Left renal cortex interstitium (tissue), 4 donors: ENCODE measurements at regions not wholly inside any gene's neighbourhood (a gene's known extent, or its start where the extent isn't known, plus 50 kb on each side); places are given as distances from the start of the nearest gene placed in this dataset.
"Not testable (repeated sequence)": the region's sequence is repeated elsewhere in the genome, so short reads cannot be mapped to it uniquely, and the experiment has no call there.

Source experiments
- DNase-seq, 4 donors: peaks; one replicate each; pipeline ENCODE4 v3.0.0-alpha.2; 2013; ENCODE audit warnings: low read depth in 4 of 4, low spot score in 2 of 4, missing footprints in 1 of 4

GRCh38 chr14:84482256-84483071 lies 1047.5 kb upstream of the FLRT2 start:
- DNase-seq = no peak

GRCh38 chr14:84483072-84483420 lies 1046.9 kb upstream of the FLRT2 start:
- DNase-seq = no peak

- not testable (repeated sequence) for DNase-seq
Observed at GRCh38 chr14:84484243-84484642, 1045.7 kb upstream of the FLRT2 start.

GRCh38 chr14:84485036-84485435 lies 1044.9 kb upstream of the FLRT2 start:
- DNase-seq = no peak

GRCh38 chr14:84490081-84490480 lies 1039.9 kb upstream of the FLRT2 start:
- no peak for DNase-seq

- no peak for DNase-seq
Observed at GRCh38 chr14:84492685-84493084, 1037.3 kb upstream of the FLRT2 start.

- no peak for DNase-seq
Observed at GRCh38 chr14:84493779-84494178, 1036.2 kb upstream of the FLRT2 start.

GRCh38 chr14:84496677-84497076 lies 1033.3 kb upstream of the FLRT2 start:
- DNase-seq = no peak

GRCh38 chr14:84512823-84513222 lies 1017.1 kb upstream of the FLRT2 start:
- DNase-seq = not testable (repeated sequence)

- DNase-seq = no peak
Observed at GRCh38 chr14:84519836-84520235, 1010.1 kb upstream of the FLRT2 start.

- DNase-seq = no peak
Observed at GRCh38 chr14:84520711-84521338, 1009.1 kb upstream of the FLRT2 start.

- DNase-seq = no peak
Observed at GRCh38 chr14:84523746-84524145, 1006.2 kb upstream of the FLRT2 start.

- DNase-seq = no peak
Observed at GRCh38 chr14:84527706-84528105, 1002.2 kb upstream of the FLRT2 start.

GRCh38 chr14:84532016-84532415 lies 997.9 kb upstream of the FLRT2 start:
- DNase-seq = no peak

GRCh38 chr14:84533181-84533725 lies 996.7 kb upstream of the FLRT2 start:
- no peak for DNase-seq

- no peak for DNase-seq
Observed at GRCh38 chr14:84533791-84534190, 996.2 kb upstream of the FLRT2 start.

- DNase-seq = no peak
Observed at GRCh38 chr14:84535484-84535883, 994.5 kb upstream of the FLRT2 start.

- no peak for DNase-seq
Observed at GRCh38 chr14:84535976-84536375, 994.0 kb upstream of the FLRT2 start.

- DNase-seq = no peak
Observed at GRCh38 chr14:84541018-84541417, 988.9 kb upstream of the FLRT2 start.

GRCh38 chr14:84543859-84544258 lies 986.1 kb upstream of the FLRT2 start:
- no peak for DNase-seq

- DNase-seq = no peak
Observed at GRCh38 chr14:84544486-84545131, 985.3 kb upstream of the FLRT2 start.

- DNase-seq = no peak
Observed at GRCh38 chr14:84546236-84546635, 983.7 kb upstream of the FLRT2 start.
